NCI-H446 treated with DMSO at 0.1 percent for 48 hours (cell line): ENCODE measurements at regions not wholly inside any gene's neighbourhood (a gene's known extent, or its start where the extent isn't known, plus 50 kb on each side); places are given as distances from the start of the nearest gene placed in this dataset.
A peak's percentile ranks its signal among the peaks of the same experiment; 100 is the strongest.

Experiments used
- DNase-seq: peaks from one replicate; lab custom pipeline; 2025; lab: John Stamatoyannopoulos, UW

DNA sequence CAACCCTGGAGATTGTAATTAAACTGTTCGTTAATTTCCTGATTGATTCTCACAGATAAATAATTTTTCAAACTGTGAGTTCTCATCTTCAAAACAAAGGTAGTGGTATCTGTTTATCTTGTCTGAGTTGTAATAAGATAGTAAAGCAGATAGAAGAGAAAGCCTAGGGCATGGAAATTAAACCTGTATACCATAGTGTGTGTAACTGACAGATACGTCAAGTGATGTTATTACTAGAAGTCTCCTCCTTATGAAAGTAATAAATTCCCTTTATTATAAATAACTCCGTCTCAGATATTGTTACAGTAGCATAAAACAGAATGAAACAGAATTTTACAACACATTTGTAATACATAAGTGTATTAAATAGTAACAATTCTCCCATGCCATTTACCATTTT lies 1065.1 kb downstream of the SLITRK1 start:
- DNase-seq = no peak

- no peak for DNase-seq
Measured at GRCh38 chr13:82815791-82816190, 1066.5 kb downstream of the SLITRK1 start.

DNA sequence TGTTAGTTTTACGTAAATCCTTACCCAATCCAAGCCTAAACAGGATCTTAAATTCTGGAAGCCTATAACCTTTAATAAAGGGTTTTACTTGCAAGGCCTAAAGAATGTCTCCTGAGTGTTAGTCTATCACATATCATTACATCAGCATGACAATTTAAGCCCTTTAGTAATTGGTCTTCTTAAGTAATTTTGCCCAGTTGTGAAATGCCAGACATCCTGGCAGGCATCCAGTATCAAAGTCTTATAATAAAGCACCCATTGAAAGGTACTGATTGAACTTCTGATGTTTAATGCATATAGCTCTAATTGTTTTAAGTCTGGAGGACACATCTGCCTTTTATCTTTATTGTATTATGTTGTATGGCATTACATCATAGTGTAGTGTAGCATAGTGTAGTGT lies 1078.9 kb downstream of the SLITRK1 start:
- DNase-seq = no peak

DNA sequence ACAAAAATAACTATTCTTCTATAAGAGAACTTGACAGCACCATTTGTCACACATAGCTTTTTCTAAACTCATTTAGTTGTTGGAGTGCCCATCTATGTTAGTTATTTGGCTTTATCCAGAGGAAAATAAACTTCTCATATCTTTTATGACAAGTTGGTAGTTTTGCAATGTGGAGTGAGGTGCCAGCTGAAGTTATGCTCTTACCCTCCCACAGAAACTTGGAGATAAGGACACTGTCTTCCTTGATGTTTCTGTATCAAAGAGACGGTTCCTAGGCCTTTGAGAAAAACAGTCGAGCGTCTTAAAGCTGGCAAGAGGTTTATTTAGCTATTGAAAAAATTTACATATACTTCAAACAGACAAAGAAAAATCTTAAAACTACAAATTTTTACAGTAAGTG lies 1079.7 kb downstream of the SLITRK1 start:
- no peak for DNase-seq

- DNase-seq = no peak
Measured at GRCh38 chr13:82800391-82800790, 1081.9 kb downstream of the SLITRK1 start.

DNA sequence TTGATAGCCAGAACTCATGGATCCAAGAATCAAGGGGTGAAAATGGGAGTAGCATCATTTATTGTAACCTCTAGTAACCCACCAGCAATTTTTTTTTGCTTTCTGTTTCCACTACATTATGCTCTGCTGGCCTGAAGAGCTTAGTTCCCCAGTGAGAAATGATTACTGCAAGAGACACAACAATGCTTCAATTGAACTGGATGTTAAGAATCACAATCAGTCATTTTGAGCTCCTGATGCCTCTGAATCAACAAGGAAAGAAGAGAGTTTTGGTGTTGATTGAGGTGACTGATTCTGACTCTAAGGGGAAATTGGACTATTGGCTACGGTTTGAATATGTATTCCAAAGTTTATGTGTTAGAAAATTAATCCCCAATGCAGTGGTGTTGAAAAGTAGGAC lies 1084.4 kb downstream of the SLITRK1 start:
- no peak for DNase-seq

- DNase-seq = no peak
Measured at GRCh38 chr13:82791035-82791434, 1091.2 kb downstream of the SLITRK1 start.

GRCh38 chr13:82772816-82773215 lies 1109.5 kb downstream of the SLITRK1 start:
- DNase-seq = no peak

GRCh38 chr13:82766732-82767321 lies 1115.4 kb downstream of the SLITRK1 start:
- DNase-seq = no peak

DNA sequence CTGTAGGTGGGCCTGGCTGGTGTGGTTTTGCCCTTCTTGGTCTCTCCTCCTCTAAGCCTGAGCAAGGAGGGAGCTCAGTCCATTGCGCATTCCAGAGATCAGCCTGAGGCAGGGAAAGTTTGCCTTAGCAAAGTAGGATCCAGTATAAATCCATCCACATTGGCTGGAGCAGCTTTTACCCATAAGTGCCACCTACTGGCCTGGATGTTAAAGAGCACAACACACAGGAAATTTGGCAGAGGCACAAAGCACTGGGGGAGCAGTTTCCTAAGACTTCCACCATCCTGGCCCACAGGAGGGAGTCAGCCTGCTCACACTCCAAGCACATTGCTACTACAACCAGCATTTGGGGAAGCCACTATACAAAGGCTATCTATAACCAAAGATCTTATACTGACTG lies 1124.2 kb downstream of the SLITRK1 start:
- no peak for DNase-seq

- peak; percentile 29 for DNase-seq
Measured at GRCh38 chr13:82751206-82751605, 1131.1 kb downstream of the SLITRK1 start.

DNA sequence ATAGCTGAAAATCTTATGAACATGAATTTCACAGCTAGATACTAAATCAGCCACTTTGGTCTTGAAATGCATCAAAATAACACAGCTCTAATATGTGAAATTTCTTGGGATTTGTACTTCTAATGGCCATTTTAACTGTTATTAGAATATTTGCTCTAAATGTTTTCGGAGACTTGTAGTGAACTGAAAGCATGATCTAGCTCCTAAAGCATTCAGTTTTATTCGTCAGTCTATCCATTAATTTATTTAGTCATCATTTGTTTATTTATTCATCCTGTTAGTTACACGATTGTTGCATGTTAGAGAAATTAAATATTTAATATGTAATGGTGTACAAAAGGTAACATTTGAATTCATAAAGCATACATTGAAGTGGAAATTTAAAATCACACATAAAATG lies 1132.7 kb downstream of the SLITRK1 start:
- DNase-seq = no peak

GRCh38 chr13:82747958-82748357 lies 1134.3 kb downstream of the SLITRK1 start:
- no peak for DNase-seq

DNA sequence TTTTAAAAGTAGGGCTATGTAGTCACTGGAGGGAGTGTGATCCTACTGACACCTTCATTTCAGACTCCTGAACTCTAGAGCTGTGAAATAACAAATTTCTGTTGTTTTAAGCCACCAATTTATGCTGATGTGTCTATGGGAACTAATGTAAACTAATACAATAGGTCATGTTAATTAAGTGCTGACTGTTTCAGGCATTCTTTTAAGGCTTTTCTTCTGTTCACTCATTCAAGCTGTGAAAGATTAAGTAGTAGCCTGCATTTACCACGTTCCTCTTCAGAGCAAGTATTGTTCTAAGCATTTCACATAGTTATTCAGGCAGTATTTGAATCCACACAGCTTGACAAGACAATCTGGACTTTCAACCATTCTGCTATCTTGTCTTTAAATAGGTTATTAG lies 1135.0 kb downstream of the SLITRK1 start:
- DNase-seq = no peak

GRCh38 chr13:82740442-82740841 lies 1141.8 kb downstream of the SLITRK1 start:
- no peak for DNase-seq

DNA sequence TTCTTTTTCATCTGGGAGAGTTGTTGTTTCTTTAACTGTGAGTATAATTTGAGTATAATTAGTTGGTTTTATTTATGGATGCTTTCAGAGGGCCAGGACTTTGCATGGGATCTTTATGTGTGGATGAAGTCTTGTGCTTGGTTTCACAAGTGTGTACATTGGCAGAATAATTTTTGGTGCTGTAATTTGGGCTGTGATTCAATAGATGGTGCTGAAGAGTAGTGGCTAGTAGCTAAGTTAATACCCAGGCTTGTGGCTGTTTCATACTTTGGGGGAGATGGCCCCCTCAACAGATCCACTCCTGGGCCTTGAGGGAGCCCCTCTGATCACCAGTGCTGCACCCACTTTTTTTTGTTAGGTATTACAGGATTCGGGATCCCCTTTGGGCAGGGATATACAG lies 1142.4 kb downstream of the SLITRK1 start:
- DNase-seq = no peak

DNA sequence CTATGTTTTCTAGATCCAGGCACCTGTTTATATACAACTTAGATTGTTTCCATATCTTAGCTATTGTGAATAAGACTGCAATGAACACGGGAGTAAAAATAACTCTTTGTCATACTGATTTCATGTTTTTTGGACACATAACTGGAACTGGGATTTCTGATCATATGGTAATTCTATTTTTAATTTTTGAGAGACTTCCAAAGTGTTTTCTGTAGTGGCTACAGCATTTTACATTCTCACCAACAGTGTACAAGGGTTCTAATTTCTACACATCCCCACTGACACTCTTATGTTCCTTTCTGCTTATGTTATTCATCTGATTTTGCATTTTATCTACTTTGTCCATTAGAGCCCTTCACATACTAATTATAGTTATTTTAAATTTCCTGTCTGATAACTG lies 1152.9 kb downstream of the SLITRK1 start:
- DNase-seq = no peak

DNA sequence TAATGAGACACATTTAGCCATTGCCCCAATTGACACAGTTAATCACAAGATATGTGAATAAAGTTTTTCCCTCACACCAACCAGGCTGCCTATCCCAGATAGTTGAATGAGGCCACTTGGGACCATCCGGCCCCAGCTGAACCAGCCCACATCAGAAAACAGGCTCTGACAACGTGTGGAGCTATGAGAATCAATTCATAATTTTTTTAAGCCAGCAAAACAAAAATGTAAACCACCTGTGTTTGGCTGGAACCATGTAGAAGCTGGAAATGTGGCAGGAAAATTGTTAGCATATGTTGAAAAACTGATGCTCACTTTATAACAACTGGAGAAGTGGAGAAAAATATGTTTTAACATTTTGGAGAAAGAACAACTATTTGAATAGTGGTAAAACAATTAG lies 1161.3 kb downstream of the SLITRK1 start:
- no peak for DNase-seq

- DNase-seq = no peak
Measured at GRCh38 chr13:82719987-82720386, 1162.3 kb downstream of the SLITRK1 start.

DNA sequence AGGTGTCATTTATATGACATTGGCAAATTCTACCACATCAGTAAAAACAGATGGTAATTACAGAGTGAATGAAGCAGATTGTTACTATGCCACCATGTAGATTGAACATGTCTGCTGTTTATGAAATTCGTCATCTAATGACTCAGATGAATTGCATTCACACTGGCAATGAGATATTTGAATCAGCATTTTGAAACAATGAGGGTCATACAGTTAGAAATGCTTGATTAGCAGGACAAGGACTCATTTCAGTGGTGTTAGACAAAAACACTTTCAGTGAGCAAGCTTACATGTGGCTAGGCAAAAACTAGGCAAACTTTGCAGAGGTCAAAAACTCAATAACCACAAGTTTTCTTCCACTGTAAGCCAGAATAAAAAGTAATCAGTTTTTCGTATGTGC lies 1165.0 kb downstream of the SLITRK1 start:
- no peak for DNase-seq

GRCh38 chr13:82713687-82714405 lies 1168.4 kb downstream of the SLITRK1 start:
- no peak for DNase-seq

DNA sequence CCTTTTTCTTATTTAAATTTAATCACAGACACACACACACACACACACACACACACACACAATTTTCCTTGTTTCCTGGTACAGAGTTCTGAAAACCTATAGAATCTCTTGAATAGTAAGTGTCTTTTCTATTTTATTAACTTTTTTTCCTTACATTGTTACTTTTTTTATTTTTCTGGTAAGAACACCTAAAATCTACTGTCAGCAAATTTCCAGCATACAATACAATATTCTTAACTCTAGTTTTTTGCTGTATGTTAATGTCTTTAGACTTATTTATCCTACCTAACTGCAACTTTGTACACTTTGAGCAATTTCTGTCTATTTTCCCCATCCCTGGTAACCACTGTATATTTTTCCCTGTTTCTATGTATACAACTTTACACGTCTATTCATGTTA lies 1179.8 kb downstream of the SLITRK1 start:
- DNase-seq = no peak

DNA sequence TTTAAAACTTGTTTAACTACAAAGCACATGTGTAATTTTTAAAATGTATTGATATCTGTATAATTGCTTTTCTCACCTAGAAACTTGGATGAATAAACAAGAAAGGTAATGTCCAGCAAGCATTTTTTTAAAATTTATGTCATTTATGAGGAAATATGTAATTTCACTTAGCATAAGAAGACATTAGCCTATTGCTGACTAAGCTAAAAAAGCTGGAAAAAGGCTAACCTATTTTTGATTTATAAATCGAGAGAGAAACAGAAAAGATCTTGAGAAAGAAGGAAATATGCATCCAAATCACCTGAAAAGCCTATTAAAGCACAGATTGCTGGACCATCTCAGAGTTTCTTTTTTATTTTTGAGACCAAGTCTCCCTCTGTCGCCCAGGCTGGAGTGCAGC lies 1181.3 kb downstream of the SLITRK1 start:
- no peak for DNase-seq

DNA sequence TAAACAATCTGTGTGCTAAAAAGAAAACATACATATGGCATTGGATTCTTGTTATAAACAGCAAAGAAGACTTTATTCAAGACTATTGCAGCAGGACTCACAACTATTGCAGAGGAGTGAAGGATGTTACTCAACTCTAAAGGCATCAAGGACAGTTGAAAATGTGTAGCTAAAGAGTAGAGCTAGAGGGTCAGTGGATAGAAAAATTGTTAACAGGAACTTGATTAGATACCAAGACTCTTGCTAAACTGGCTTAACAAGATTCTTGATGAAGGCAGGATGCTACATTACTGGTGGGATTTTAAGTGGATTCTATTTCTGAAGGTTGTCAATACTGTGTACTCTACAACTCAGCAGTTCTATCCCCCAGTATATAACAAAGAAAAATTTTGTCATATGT lies 1183.3 kb downstream of the SLITRK1 start:
- DNase-seq = no peak
